GM12891 (cell line): ENCODE measurements at regions not wholly inside any gene's neighbourhood (a gene's known extent, or its start where the extent isn't known, plus 50 kb on each side); places are given as distances from the start of the nearest gene placed in this dataset.

ENCODE experiments used
- POLR2A ChIP-seq: IDR thresholded peaks from 2 replicates; pipeline ENCODE4 v1.6.1; 2011; ENCODE audit warnings: low read depth, low read length, control low read depth
- POLR2AphosphoS5 ChIP-seq: IDR thresholded peaks from 2 replicates; pipeline ENCODE4 v1.6.1; 2011; ENCODE audit warnings: low read depth, low read length, control low read depth
- POU2F2 ChIP-seq: IDR thresholded peaks from 2 replicates; pipeline ENCODE4 v1.6.1; 2011; ENCODE audit warnings: low read depth, mild to moderate bottlenecking, control low read depth, low read length, moderate library complexity
- TAF1 ChIP-seq: IDR thresholded peaks from 2 replicates; pipeline ENCODE4 v1.6.1; 2011; ENCODE audit warnings: low read depth, low read length, control low read depth

GRCh38 chr10:124160176-124160575 lies 66.8 kb upstream of the CHST15 start:
- TF ChIP-seq POLR2AphosphoS5 (no peak), POLR2A (no peak), TAF1 (no peak), POU2F2 (no peak)
